IMR-90 (cell line): ENCODE measurements at regions not wholly inside any gene's neighbourhood (a gene's known extent, or its start where the extent isn't known, plus 50 kb on each side); places are given as distances from the start of the nearest gene placed in this dataset.

Experiments
- BHLHE40 ChIP-seq: fragments of 150-350 bp; IDR thresholded peaks from 2 replicates; pipeline ENCODE4 v1.6.1; 2016; ENCODE audit warnings: mild to moderate bottlenecking, low read depth, low read length
- CEBPB ChIP-seq: IDR thresholded peaks from 2 replicates; pipeline ENCODE4 v1.6.1; 2012; ENCODE audit warnings: low read depth, low read length, improper control_type of control experiment
- CHD1 ChIP-seq: IDR thresholded peaks from 2 replicates; pipeline ENCODE4 v1.6.1; 2012; ENCODE audit warnings: low read depth, low read length, improper control_type of control experiment
- CTCF ChIP-seq: conservative IDR thresholded peaks from 2 replicates; pipeline ENCODE4 v1.5.1; 2012; ENCODE audit warnings: mild to moderate bottlenecking, low read depth, low read length, improper control_type of control experiment
- ELK1 ChIP-seq: fragments of 150-350 bp; IDR thresholded peaks from 2 replicates; pipeline ENCODE4 v1.6.1; 2016; ENCODE audit warnings: low read depth, mild to moderate bottlenecking, low read length, moderate library complexity, borderline replicate concordance
- FOS ChIP-seq: fragments of 150-350 bp; IDR thresholded peaks from 2 replicates; pipeline ENCODE4 v1.6.1; 2016; ENCODE audit warnings: low read depth, low read length
- MAFK ChIP-seq: IDR thresholded peaks from 2 replicates; pipeline ENCODE4 v1.6.1; 2012; ENCODE audit warnings: low read depth, low read length, improper control_type of control experiment
- MAZ ChIP-seq: IDR thresholded peaks from 2 replicates; pipeline ENCODE4 v1.6.1; 2012; ENCODE audit warnings: low read depth, mild to moderate bottlenecking, low read length, improper control_type of control experiment, moderate library complexity, borderline replicate concordance
- MXI1 ChIP-seq: IDR thresholded peaks from 2 replicates; pipeline ENCODE4 v1.6.1; 2012; ENCODE audit warnings: low read depth, mild to moderate bottlenecking, low read length, moderate library complexity, borderline replicate concordance
- POLR2A ChIP-seq: IDR thresholded peaks from 2 replicates; pipeline ENCODE4 v1.6.1; 2012; ENCODE audit warnings: mild to moderate bottlenecking, low read depth, low read length
- RAD21 ChIP-seq: IDR thresholded peaks from 2 replicates; pipeline ENCODE4 v1.6.1; 2012; ENCODE audit warnings: low read length, improper control_type of control experiment
- RCOR1 ChIP-seq: IDR thresholded peaks from 2 replicates; pipeline ENCODE4 v1.6.1; 2012; ENCODE audit warnings: mild to moderate bottlenecking, low read length, improper control_type of control experiment; ENCODE audit not compliant: insufficient replicate concordance
- SMC3 ChIP-seq: fragments of 150-350 bp; IDR thresholded peaks from 2 replicates; pipeline ENCODE4 v1.6.1; 2016; ENCODE audit warnings: low read depth, mild to moderate bottlenecking, antibody characterized with exemption, low read length, moderate library complexity
- USF2 ChIP-seq: fragments of 150-350 bp; IDR thresholded peaks from 2 replicates; pipeline ENCODE4 v1.6.1; 2017; ENCODE audit warnings: mild to moderate bottlenecking, antibody characterized with exemption, low read length, low read depth

GRCh38 chr5:153403470-153403869 lies 87.0 kb upstream of the GRIA1 start:
- TF ChIP-seq CTCF (no peak), POLR2A (no peak), MXI1 (no peak), CHD1 (no peak), SMC3 (no peak), RCOR1 (no peak), BHLHE40 (no peak), CEBPB (no peak), MAZ (no peak), RAD21 (no peak), MAFK (no peak), ELK1 (no peak), USF2 (no peak), FOS (no peak)
